ENCODE measurements at regions not wholly inside any gene's neighbourhood (a gene's known extent, or its start where the extent isn't known, plus 50 kb on each side); places are given as distances from the start of the nearest gene placed in this dataset.

- no peak for TF ChIP-seq ZNF462 (CRISPR knock-in tag; IDR thresholded peaks at IDR 0.05)
- TF ChIP-seq POLR2AphosphoS5 (IDR thresholded peaks at IDR 0.05; ENCODE audit: low read depth) = no peak
- no peak for TF ChIP-seq JUNB (IDR thresholded peaks at IDR 0.05; ENCODE audit: unreplicated experiment)
- TF ChIP-seq CREB1 (CRISPR knock-in tag; IDR thresholded peaks at IDR 0.05; ENCODE audit: low read depth) = no peak
- no peak for TF ChIP-seq REST (IDR thresholded peaks at IDR 0.05; ENCODE audit: unreplicated experiment)
- no peak for TF ChIP-seq ZNF114 (CRISPR knock-in tag; IDR thresholded peaks at IDR 0.05)
- no peak for TF ChIP-seq NANOG (IDR thresholded peaks at IDR 0.05; ENCODE audit: borderline replicate concordance)
- no peak for TF ChIP-seq ZNF331 (CRISPR knock-in tag; IDR thresholded peaks at IDR 0.05; ENCODE audit: low read depth)
- no peak for TF ChIP-seq EZH2 (IDR thresholded peaks at IDR 0.05; ENCODE audit: low read depth, unreplicated experiment)
Observed at GRCh38 chr3:88460369-88460768, 310.6 kb downstream of the C3orf38 start (continued).

All from GM23338 (cell line).